HG03045 (cell line): ENCODE measurements at regions not wholly inside any gene's neighbourhood (a gene's known extent, or its start where the extent isn't known, plus 50 kb on each side); places are given as distances from the start of the nearest gene placed in this dataset.

Experiments used
- ATAC-seq: cut with Tn5 transposase; IDR thresholded peaks from one replicate; pipeline ENCODE4 v1.9.1; 2021; ENCODE audit warnings: mild to moderate bottlenecking, moderate library complexity; ENCODE audit not compliant: unreplicated experiment

DNA sequence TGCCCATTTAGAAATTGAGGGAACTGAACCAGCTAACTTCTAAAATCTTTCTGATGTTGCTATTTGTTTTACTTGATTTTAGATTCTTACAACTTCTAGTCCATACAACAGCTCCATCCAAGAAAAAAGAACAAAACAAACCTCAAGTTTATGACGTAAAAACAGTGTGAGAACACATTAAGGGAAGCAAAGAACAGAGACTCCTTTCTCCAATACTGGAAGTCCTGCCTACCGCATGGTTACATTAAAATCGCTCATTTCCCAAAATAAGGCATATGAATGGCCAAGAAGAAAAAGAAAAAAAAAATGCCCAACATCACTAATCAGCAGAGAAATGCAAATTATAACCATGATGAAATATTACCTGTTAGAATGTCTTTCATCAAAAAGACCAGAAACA, 110.0 kb downstream of the TRIB2 start:
- ATAC-seq, result no peak

DNA sequence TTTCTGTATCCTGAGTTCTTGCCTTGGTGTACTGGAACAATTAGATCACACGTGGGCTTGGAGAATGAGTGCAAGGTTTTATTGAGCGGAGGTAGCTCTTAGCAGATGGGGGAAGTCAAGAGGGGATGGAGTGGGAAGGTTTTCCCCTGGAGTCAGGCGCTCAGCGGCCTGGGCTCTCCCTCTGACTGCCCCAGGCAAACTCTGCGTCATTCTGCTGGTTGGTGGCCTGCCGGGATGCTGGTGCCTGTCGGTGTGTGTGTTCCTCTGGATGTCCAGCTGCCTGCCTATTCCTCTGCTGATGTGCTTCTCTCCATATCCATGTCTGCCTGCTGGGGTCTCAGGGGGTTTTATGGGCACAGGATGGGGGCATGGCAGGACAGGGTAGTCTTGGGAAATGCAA, 111.0 kb downstream of the TRIB2 start:
- no peak for ATAC-seq

DNA sequence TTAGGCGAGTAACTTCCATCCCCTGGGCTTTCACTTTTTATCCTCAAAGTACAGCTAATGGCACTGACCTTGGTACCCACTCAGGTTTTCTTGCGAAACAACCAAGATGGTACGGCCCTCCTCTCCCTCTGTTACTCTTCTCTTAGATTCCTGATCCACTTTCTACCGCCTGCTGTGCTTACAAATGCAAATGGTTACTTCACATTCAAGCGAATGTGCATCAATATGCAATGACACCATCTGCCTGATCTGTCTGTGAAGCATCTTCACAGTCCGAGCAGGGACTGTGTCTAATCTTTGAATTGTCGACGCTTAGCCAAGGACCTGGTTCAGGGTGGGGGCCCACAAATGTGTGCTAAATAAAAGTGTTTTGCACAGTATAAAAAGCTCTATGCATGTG, 112.2 kb downstream of the TRIB2 start:
- no peak for ATAC-seq

DNA sequence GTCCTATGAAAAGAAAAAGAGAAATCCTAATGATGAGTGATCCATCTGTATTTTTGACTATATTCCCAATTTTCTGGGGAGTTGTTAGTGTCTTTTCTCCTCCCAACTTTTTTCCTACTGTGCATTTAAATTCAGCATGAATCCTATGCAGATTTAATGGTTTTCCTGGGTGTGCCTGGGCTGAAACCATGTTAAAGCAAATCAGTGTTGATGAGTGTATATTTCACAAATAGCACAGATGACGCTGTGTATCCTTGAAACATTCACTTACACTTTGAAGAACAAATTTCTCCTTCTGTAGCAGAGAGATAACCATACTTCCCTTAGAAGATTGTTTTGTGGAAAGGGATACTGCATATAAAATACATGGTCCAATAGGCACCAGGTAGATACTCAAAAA, 114.3 kb downstream of the TRIB2 start:
- no peak for ATAC-seq

DNA sequence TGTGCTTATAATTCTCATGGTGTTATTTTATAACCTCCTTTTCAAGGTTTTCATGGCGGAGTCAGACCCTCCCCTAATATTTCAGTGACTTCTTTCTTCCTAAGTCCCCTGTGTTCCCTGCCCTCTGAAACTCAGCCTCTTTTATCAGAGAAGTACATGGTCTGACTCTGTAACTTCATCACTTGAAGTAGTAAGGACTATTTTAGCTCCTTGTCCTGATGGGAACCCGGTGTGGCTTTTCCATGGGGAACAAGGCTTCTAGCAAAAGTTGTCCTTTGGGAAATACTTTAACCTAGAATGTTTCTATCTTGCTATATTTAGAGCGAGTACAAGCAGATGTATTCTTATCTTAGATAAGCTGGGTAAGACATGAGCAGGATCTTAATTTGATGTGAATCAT, 117.5 kb downstream of the TRIB2 start:
- ATAC-seq, result no peak

DNA sequence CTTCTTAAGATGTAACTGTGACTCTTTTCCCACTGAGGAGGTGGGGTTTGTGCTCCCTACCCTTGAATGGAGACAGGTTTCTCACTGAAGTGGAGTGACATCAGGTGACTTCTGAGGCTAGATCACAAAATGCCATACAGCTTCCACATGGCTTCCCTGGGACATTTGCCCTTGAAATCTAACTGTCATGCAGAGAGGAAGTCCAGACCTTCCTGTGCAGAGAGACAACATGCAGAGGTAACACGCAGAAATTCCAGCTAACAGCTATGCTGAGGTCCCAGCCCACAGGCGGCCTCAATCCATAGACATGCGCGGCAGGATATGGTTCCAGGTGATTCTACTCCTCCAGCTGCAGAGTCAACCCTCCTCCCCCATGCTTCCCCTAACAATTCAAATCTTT, 119.0 kb downstream of the TRIB2 start:
- ATAC-seq, result no peak

DNA sequence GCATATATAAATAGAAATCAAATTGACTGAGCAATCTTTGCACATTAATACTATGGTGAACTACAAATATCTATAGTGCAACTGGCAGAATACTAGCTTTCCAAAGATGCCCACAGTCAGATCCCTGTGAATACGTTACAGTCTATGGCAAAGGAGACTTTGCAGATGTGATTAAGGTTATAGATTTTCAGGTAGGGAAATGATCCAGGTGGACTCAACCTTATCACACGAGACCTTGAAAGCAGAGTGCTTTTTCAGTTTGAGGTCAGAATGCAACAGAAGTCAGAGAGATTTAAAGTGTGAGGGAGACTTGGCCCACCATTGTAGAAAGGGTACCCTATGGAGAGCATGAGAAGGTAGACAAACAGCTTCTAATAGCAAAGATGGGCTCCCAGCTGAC, 122.6 kb downstream of the TRIB2 start:
- ATAC-seq, result no peak

DNA sequence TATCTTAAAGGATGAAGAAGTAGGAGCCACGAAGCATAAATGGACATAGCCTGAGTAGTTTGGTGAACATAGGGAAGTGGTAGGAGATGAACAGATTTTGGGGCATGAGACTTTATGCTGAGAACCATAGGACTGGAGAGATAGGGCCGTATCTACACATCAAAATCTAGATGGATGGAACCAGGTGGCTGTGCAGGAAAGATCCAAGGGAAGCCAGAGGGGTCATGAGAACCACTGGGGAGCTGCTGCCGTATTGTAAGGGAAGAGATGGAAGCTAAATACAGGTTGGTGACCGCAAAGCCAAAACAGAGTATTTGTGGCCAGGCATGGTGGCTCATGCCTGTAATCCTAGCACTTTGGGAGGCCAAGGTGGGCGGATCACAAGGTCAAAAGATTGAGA, 124.3 kb downstream of the TRIB2 start:
- no peak for ATAC-seq

DNA sequence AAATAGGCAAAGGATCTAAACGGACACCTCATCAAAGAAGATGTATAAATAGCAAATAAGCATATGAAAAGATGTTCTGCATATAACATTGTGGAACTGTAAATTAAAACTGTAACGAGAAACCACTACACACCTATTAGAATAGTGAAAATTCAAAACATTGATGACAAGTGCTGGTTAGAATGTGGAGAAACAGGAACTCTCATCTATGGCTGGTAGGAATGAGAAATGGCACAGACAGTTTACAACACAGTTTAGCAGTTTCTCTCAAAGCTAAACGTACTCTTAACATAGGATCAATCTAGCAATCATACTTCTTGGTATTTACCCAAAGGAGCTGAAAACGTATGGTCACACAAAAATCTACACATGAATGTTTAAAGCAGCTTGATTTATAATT, 126.2 kb downstream of the TRIB2 start:
- ATAC-seq, result no peak

DNA sequence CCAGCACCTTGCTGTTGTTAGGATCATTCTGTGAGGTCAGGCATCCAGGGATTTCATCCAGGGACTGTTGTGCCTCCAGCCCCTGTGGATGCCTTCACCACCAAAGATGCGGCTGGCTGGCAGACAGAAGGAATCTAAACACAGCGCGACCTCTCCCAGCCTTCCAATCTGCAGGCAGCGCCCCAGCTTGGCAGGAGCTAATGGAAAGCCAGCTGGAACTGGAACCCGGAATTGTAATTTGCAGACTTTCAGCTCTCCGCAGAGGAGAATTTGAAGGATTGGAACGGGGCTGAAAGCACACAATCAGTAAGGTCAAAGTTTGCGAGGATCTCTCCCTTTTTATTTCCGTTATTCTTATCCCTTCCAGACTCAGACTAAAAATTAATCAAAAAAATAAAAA, 127.8 kb downstream of the TRIB2 start:
- ATAC-seq, result no peak

DNA sequence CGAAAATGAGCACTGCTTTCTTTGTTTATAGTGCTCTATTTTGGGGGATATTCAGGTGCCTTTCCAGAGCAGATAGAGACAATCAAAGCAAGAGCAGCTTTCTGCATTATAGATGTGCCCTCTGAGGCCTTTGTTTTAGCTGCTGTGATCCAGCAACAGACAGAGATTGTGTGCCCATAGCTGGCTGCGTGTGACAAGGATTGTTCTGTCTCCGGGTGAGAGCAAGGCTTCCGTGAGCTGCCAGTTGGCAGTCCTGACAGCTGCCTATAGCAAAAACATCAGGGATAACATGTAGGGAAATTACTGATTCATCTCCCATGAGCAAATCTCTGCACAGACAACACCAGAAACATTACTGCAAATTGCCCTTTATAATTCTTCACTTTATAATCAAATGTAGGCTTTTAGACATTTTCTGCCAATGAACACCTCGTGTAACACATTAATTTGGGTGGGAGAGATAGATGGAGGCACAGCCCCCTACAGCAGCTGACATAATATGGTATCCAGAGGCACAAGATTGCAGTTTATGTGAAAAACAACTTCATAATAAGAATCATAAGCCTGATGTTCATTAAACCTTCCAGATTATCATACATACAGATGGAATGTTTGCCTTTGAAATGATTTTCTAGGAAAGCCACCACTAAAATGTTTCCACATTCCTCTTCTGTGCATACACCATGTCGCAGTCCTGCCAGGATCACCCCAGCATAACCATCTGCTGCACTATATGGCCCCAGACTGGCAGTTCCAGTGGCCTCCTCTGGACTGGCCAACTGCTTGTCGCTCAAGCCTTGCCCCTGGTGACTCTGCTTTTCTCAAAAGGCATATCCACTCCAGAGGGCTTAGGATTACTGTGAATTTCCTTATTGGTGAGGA, 131.2 kb downstream of the TRIB2 start:
- ATAC-seq, result no peak

DNA sequence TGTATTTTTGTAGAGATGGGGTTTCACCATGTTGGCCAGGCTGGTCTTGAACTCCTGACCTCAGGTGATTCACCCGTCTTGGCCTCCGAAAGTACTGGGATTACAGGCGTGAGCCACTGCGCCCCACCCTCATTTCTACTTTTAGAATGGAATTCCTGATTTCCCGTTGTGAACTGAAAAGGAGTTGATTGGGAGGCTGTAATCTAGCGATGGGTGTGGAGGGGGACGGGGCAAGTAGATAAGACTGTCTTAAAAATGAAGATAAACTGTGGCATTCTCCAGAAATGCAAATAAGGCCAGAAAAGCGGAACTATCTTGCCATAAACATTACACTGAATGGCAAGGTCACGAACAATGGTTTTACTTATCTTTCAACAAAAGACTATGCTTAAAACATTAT, 135.4 kb downstream of the TRIB2 start:
- no peak for ATAC-seq

DNA sequence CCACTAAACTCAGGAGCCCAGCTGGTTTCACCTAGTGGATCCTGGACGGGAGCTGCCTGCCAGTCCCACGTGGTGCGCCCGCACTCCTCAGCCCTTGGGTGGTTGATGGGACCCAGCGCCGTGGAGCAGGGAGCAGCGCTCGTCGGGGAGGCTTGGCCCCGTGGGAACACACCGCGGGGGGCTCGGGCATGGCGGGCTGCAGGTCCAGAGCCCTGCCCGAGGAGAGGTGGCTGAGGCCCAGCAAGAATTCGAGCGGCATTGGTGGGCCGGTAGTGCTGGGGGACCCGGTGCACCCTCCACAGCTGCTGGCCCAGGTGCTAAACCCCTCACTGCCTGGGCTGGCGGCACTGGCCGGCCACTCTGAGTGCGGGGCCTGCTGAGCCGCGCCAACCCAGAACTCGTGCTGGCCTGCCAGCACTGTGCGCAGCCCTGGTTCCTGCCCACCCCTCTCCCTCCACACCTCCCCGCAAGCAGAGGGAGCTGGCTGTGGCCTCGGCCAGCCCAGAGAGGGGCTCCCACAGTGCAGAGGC, 137.3 kb downstream of the TRIB2 start:
- no peak for ATAC-seq

DNA sequence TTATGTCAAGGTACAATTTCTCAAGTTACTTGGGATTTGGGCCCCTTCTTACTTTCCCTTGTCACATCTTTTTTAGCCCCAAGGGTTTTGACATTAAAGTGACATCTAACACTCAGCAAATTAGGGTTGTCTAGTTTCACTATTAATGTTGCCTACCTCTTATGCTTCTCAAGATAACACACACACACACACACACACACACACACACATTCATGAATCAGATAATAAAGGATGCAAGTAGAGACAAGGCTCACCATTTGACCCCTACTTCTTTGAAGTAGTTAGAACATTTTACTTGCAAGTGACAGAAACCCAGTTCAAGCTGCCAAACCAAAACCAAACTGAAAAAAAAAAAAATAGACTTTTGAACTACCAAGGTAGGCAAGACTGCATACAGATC, 138.8 kb downstream of the TRIB2 start:
- ATAC-seq, result no peak

DNA sequence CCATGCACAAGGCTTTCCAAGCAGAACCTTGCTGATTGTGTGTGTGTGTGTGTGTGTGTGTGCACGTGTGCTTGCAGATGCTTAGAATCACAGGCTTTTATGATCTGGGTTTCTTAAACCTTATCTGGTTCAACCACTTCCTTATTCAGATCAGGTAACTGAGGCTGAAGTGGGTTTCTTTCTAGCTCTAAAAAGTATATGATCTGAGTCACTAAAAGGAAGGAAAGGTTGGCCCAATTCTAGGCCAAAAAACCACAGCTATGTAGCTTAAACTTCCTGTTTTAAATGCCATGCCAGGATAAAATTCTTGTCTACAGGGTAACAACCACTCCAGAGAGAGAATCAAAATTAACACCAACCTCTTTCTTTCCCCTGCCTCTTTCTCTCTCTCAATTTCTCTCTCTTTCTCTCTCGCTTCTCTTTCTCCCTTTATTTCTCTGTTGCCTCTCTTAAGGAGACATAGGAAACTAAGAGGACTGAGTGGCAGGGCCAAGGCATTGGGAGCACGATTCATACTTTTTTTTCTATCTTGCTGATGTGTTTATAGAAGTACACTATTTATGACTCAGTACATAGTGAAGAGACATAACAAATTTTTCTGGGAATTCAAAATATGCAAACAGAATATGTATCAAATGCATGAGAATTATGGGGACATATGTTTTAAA, 140.3 kb downstream of the TRIB2 start:
- ATAC-seq, result no peak

DNA sequence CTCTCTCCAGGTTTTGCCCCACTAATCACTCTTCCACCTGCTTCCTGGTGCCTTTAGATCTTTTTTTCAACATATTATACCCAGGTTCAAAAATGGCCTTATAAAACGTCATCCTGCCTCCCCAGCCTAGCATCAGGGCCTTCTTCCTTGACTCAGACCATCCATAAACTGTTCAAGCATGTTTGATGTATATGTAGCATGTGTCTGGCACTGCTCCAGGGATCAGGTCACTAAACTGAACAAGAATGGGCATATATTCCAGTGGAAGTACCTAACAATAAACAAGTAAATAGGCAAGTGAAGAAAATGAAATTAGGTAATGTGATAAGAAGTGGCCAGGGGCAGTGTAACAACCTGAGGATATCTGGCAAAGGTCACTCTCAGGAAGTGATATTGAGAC, 141.2 kb downstream of the TRIB2 start:
- no peak for ATAC-seq

DNA sequence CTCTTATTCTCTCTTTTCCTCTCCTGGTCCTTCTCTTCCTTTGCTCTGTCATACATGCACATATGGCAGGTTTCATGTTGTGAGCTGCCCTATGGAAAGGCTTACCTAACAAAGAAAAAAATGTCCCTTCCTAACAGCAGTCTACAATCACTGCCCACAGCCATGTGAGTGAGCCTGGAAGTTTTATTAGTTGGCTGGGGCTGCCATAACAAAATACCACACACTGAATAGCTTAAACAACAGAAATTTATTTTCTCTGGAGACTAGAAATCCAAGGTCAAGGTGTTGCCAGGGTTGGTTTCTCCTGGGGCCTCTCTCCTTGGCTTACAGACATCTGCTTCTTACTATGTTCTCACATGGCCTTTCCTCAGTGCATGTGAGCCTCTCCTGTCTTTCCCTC, 142.1 kb downstream of the TRIB2 start:
- no peak for ATAC-seq

DNA sequence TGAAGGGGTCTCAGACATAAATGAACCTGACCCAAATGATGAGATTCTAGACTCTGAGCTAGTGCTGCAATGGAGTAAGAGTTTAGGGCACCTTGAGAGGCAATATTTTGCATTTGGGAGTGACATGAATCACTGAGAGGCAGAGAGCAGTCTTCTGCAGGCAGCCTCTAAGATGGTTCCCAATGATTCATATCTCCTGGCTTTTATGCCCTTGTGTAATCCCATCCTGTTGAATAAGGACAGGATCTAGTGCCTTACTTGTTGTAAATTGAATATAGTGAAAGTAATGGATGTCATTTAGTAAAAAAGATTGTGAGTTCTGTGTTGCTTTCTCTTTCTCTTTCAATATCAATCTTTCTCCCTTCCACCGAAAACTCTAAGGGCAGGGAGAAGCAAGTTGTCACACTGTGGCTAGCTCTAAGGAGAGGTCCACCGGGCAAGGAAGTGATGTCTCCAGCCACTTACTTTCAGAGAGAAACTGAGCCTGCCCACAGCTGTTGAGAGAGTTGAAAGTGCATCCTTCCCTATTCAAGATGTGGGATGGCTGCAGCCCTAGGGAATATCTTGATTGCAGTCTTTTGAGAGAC, 144.7 kb downstream of the TRIB2 start:
- ATAC-seq, result no peak

DNA sequence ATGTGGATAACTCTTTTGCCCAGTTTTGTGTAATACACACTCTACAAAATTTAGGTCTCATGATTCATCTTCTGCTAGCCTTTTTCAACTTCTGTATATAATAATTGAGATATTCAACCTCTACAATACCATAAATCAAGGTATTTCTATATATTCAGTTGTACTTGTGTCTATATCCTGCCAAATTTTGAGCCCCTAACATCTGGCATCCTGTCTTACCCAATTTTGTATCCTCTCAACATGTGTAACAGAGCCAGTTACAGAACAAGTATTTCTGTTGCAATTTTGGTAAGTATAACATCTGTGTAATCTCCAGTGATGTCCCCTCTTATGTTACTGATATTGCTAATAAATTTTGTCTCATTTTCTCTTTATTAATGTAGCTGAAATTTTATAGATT, 145.8 kb downstream of the TRIB2 start:
- no peak for ATAC-seq

DNA sequence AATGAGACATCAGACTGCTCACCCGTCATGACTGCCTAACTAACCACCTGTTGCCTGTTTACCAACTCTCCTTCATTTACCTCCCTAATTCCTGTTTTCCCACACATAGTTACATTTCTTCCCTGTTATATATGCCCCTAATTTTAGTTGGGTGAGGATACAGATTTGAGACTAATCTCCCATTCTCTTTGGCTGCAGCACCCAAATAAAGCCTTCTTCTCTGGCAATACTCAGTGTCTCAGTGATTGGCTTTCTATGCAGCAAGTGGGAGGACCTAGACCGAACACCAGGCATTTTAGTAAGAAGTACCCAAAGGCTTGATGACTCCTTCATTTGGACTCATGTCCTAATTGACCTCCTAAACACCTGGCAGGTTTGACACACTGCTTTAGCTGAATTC, 147.2 kb downstream of the TRIB2 start:
- ATAC-seq, result no peak

DNA sequence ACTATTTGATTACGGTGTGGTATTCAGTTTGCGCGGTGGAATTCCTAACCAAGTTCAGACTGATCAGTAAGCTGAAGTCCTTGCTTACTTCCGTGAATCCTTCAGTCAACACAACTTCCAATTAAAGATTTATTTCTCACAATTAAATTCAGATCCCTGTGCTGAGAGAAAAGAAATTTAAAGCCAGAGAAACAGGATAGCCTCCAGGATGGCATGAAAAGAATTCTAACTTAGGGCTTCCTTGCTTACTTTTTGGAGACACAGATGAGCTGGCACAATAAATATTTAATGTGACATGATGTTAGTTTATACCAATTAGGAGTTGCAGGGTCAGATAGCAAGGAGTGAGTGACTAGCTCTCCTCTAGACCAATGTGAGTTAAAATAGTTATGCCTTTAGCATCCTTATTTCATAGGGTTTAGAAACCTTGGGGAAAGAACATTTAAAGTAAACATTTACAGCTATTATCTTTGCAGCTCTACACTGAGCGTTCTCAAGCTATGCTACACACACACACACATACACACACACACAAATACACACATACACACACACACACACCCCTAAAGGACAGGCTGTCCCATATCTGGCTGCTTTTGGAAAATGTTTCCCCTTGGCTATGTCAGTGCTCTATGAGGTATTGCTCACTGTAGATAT, 151.0 kb downstream of the TRIB2 start:
- no peak for ATAC-seq
